Endothelial cell of umbilical vein (primary cell): ENCODE measurements at regions not wholly inside any gene's neighbourhood (a gene's known extent, or its start where the extent isn't known, plus 50 kb on each side); places are given as distances from the start of the nearest gene placed in this dataset.

Experiments used
- BruUV-seq: library from RNA; stranded (reverse); fragments of 400-500 nt; replicated peaks from 2 replicates; lab custom pipeline; 2021; lab: Mats Ljungman, UMichigan
- CTCF ChIA-PET: fragments of 300-600, 350-600 bp; sonication (Branson Sonifier 250); formaldehyde crosslinking; loops from one replicate; lab custom pipeline; 2021; ENCODE audit warnings: antibody characterized with exemption, inconsistent platforms; lab: Charles Lee
- POLR2A ChIA-PET: fragments of 300-600, 350-600 bp; sonication (Branson Sonifier 250); formaldehyde crosslinking; loops from one replicate; lab custom pipeline; 2021; ENCODE audit warnings: antibody characterized with exemption, inconsistent platforms; lab: Charles Lee
- DNase-seq: peaks from one replicate; pipeline ENCODE4 v3.0.0-alpha.2; 2011; ENCODE audit warnings: low read depth, low spot score
- FAIRE-seq: peaks from 2 replicates; lab custom pipeline; 2011; peaks lifted over from hg19 to GRCh38; lab: Jason Lieb, UNC
- H2AFZ ChIP-seq: 2 replicates; pipeline ENCODE4 v1.6.0; 2012; ENCODE audit warnings: low read depth, low read length, control low read depth, inconsistent platforms
- H3K27ac ChIP-seq: 2 replicates; pipeline ENCODE4 v1.5.1; 2011; ENCODE audit warnings: low read depth, mild to moderate bottlenecking, control low read depth, low read length, moderate library complexity; ENCODE audit not compliant: insufficient read depth
- H3K27me3 ChIP-seq, 2 experiments: 2 replicates each; pipeline versions ENCODE4 v1.6.0 to v1.6.1; 2011; ENCODE audit warnings: low read length in 2 of 2, mixed read lengths in 1 of 2; ENCODE audit not compliant: control insufficient read depth in 2 of 2, insufficient read depth in 2 of 2
- H3K36me3 ChIP-seq, 2 experiments: 2 replicates in 1 of 2; 3 replicates in 1 of 2; pipeline ENCODE4 v1.5.1; 2011; ENCODE audit warnings: low read length in 2 of 2, mild to moderate bottlenecking in 1 of 2, moderate library complexity in 1 of 2; ENCODE audit not compliant: control insufficient read depth in 2 of 2, insufficient read depth in 2 of 2; ENCODE audit errors: extremely low read depth in 1 of 2
- H3K4me1 ChIP-seq: 3 replicates; pipeline ENCODE4 v1.5.1; 2011; ENCODE audit warnings: mild to moderate bottlenecking, low read length; ENCODE audit not compliant: control insufficient read depth, insufficient read depth; ENCODE audit errors: extremely low read depth
- H3K4me2 ChIP-seq: 2 replicates; pipeline ENCODE4 v1.6.1; 2011; ENCODE audit warnings: low read length, control low read depth, mixed read lengths; ENCODE audit not compliant: insufficient read depth
- H3K4me3 ChIP-seq, 3 experiments: fragments of 200-600 bp in 1 of 3; sonication (generic), shearing (Covaris generic) in 1 of 3; replicated peaks in 1 of 3; 2 replicates each; pipeline ENCODE4 v1.5.1; 2011 to 2016; ENCODE audit warnings: control low read depth in 3 of 3, low read length in 3 of 3, mild to moderate bottlenecking in 2 of 3, inconsistent platforms in 1 of 3, low read depth in 1 of 3, moderate library complexity in 1 of 3; ENCODE audit not compliant: insufficient read depth in 1 of 3
- H3K79me2 ChIP-seq: 2 replicates; pipeline ENCODE4 v1.6.0; 2012; ENCODE audit warnings: low read length, inconsistent platforms; ENCODE audit not compliant: control insufficient read depth, insufficient read depth
- H3K9ac ChIP-seq: replicated peaks from 2 replicates; pipeline ENCODE3; 2011; ENCODE audit warnings: low read length, control low read depth; ENCODE audit not compliant: insufficient read depth; ENCODE audit errors: extremely low read depth
- H3K9me1 ChIP-seq: replicated peaks from 3 replicates; pipeline ENCODE4 v1.6.0; 2011; ENCODE audit warnings: mild to moderate bottlenecking, low read length; ENCODE audit not compliant: control insufficient read depth, insufficient read depth; ENCODE audit errors: extremely low read depth
- H3K9me3 ChIP-seq: replicated peaks from 2 replicates; pipeline ENCODE4 v1.5.1; 2012; ENCODE audit warnings: low read length, inconsistent platforms; ENCODE audit not compliant: control insufficient read depth, insufficient read depth
- H4K20me1 ChIP-seq: replicated peaks from 2 replicates; pipeline ENCODE3; 2011; ENCODE audit warnings: mild to moderate bottlenecking, low read length; ENCODE audit not compliant: control insufficient read depth, insufficient read depth; ENCODE audit errors: extremely low read depth
- EZH2 ChIP-seq: IDR thresholded peaks from 2 replicates; pipeline ENCODE4 v1.6.1; 2012; ENCODE audit warnings: borderline replicate concordance, low read depth, mild to moderate bottlenecking, moderate library complexity, low read length, inconsistent platforms; ENCODE audit not compliant: severe bottlenecking
- FOS ChIP-seq: IDR thresholded peaks from 2 replicates; pipeline ENCODE4 v1.6.1; 2011; ENCODE audit warnings: mild to moderate bottlenecking, low read length, moderate library complexity, borderline replicate concordance; ENCODE audit not compliant: insufficient read depth
- GATA2 ChIP-seq: IDR thresholded peaks from 2 replicates; pipeline ENCODE4 v1.7.0; 2011; ENCODE audit warnings: low read depth, mild to moderate bottlenecking, moderate library complexity, mixed read lengths, low read length; ENCODE audit not compliant: insufficient read length, insufficient read depth
- JUN ChIP-seq: IDR thresholded peaks from 2 replicates; pipeline ENCODE4 v1.6.1; 2011; ENCODE audit warnings: borderline replicate concordance, low read depth; ENCODE audit not compliant: insufficient read length, insufficient read depth
- MYC ChIP-seq: IDR thresholded peaks from one replicate; pipeline ENCODE4 v1.6.1; 2011; ENCODE audit warnings: mild to moderate bottlenecking, low read depth, low read length
- POLR2A ChIP-seq: IDR thresholded peaks from 2 replicates; pipeline ENCODE4 v1.6.1; 2012; ENCODE audit warnings: low read depth, mild to moderate bottlenecking, control low read depth, low read length
- POLR2AphosphoS5 ChIP-seq: IDR thresholded peaks from 2 replicates; pipeline ENCODE4 v1.6.1; 2012; ENCODE audit warnings: low read depth, mild to moderate bottlenecking, control low read depth, low read length, moderate library complexity; ENCODE audit not compliant: insufficient read depth
- dilution Hi-C: fragments of 300-500 bp; cut with MboI; formaldehyde crosslinking; loops from one replicate; pipeline ENCODE4 v1.15.0; 2019; ENCODE audit warnings: low sequenced_read_pairs; ENCODE audit not compliant: extremely low pct_ligation_motif_present
- intact Hi-C: fragments of 100-400 bp; cut with micrococcal nuclease; formaldehyde crosslinking; loops from one replicate; pipeline ENCODE4 v1.10.0; 2022
- TF ChIP-seq, protein P1 (sequence below): IDR thresholded peaks from 2 replicates; pipeline ENCODE4 v1.6.1; 2011; ENCODE audit not compliant: insufficient read depth, insufficient read length
- TF ChIP-seq, protein P2 (sequence below), 2 donors: IDR thresholded peaks; 1 replicate in 1 of 2; 2 replicates in 1 of 2; pipeline ENCODE4 v1.5.1; 2011; ENCODE audit warnings: low read length in 2 of 2, mild to moderate bottlenecking in 2 of 2, moderate library complexity in 2 of 2, control low read depth in 1 of 2, inconsistent platforms in 1 of 2, low read depth in 1 of 2; ENCODE audit not compliant: insufficient read depth in 1 of 2; ENCODE audit errors: extremely low read depth in 1 of 2

DNA sequence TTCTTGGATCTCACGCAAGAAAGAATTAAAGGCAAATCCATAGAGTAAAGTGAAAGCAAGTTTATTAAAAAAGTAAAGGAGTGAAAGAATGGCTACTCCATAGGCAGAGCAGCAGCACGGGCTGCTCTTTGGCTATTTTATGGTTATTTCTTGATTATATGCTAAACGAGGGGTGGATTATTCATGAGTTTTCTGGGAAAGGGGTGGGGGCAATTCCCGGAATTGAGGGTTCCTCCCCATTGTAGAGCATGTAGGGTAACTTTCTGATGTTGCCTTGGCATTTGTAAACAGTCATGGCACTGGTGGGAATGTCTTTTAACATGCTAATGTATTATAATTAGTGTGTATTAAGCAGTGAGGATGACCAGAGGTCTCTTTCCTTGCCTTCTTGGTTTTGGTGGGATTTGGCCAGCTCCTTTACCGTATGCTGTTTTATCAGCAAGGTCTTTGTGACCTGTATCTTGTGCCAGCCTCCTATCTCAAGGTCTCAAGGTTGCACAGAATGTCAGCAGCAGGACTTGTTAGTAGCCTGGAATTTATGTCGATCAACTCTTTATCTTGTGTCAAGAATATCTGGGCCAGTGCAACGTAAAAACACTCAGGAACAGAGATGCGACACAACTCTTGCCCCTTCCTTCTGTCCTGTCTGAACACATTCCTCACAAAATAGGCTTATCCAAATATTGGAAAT, 931.4 kb downstream of the QKI start:
- intact Hi-C loops (no loop called here), dilution Hi-C loops (no loop called here)
- Histone ChIP-seq H3K9ac (no peak overlapping the region), H3K4me2 (no peak overlapping the region), H2AFZ (no peak overlapping the region), H3K4me3 (no peak overlapping the region), H3K9me1 (no peaks in the 10 kb centered on the region), H3K79me2 (no peaks in the 10 kb centered on the region), H3K36me3 (no peaks in the 10 kb centered on the region), H3K9me3 (no peaks in the 10 kb centered on the region), H3K4me1 (no peaks in the 10 kb centered on the region), H3K27ac (no peak overlapping the region), H3K27me3 (no peaks in the 10 kb centered on the region), H4K20me1 (no peaks in the 10 kb centered on the region)
- ChIA-PET CTCF (interaction anchor here (1.1 kb wide), 1 partner anchor 582 kb away, joined by 3 read pairs; no protein-coding TSS in a partner anchor), POLR2A (no interaction called here)
- no peak for TF ChIP-seq FOS
- no peak for TF ChIP-seq EZH2
- TF ChIP-seq, protein P1, sequence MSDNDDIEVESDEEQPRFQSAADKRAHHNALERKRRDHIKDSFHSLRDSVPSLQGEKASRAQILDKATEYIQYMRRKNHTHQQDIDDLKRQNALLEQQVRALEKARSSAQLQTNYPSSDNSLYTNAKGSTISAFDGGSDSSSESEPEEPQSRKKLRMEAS: no peak
- no peak for TF ChIP-seq MYC
- TF ChIP-seq GATA2: no peak
- no peak for TF ChIP-seq POLR2A
- TF ChIP-seq JUN: no peak
- TF ChIP-seq, protein P2, sequence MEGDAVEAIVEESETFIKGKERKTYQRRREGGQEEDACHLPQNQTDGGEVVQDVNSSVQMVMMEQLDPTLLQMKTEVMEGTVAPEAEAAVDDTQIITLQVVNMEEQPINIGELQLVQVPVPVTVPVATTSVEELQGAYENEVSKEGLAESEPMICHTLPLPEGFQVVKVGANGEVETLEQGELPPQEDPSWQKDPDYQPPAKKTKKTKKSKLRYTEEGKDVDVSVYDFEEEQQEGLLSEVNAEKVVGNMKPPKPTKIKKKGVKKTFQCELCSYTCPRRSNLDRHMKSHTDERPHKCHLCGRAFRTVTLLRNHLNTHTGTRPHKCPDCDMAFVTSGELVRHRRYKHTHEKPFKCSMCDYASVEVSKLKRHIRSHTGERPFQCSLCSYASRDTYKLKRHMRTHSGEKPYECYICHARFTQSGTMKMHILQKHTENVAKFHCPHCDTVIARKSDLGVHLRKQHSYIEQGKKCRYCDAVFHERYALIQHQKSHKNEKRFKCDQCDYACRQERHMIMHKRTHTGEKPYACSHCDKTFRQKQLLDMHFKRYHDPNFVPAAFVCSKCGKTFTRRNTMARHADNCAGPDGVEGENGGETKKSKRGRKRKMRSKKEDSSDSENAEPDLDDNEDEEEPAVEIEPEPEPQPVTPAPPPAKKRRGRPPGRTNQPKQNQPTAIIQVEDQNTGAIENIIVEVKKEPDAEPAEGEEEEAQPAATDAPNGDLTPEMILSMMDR (IDR thresholded peaks at IDR 0.05; ENCODE audit: extremely low read depth in 1 of 2, insufficient read depth in 1 of 2, low read depth in 1 of 2, low read length in 2 of 2): no peak
- TF ChIP-seq POLR2AphosphoS5: no peak
- FAIRE-seq (no peak), DNase-seq (no peak)
- no TSS peak for BruUV-seq
